Erythroblast (primary cell): ENCODE measurements at regions not wholly inside any gene's neighbourhood (a gene's known extent, or its start where the extent isn't known, plus 50 kb on each side); places are given as distances from the start of the nearest gene placed in this dataset.

Experiments
- DNase-seq, 2 experiments: peaks; one replicate each; lab custom pipeline; 2025; lab: John Stamatoyannopoulos, UW
- GATA1 ChIP-seq: IDR thresholded peaks from 2 replicates; pipeline ENCODE4 v1.6.1; 2011; ENCODE audit warnings: low read depth, mild to moderate bottlenecking, control low read depth, low read length, moderate library complexity
- POLR2A ChIP-seq: IDR thresholded peaks from 2 replicates; pipeline ENCODE4 v1.6.1; 2011; ENCODE audit warnings: mild to moderate bottlenecking, low read length

DNA sequence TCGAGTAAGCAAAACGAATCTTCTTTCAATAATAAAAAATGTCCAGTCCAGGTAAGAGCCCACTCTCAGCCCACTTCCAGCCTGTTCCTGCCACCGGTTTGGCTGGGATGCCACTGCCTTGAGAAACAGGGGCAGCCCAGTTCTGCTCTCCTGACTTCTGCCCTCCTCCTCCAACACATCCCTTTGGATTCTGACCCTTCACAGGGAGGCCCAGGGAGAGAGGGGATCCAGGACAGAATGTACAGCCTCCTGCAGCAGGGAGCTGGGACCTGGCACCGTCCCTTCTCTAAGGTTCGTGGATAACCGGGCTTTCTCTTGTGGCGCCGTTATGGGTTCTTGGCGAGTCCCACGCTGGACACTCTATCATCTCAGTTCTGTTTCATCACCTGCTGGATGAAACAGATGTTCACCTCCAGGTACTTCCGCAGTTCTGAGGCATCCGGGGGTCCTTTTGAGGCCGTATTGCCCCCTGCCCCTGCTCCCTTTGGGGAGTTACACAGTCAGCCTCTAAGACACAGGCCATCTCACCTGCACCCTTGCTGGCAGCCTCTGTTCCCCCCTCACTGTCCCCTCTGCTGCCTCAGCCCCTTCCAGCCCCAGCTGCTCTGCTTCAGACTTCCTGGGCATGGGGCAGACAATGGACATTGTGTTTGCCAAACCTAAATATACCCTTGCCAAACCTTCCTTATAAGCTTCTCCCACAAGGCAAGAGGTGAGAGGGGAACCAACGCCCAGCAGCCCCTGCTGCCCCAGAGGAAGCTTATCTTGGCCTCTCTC is 203.8 kb upstream of the ZMIZ1 start:
- TF ChIP-seq POLR2A (no peak), GATA1 (no peak)
- no peak for DNase-seq

DNA sequence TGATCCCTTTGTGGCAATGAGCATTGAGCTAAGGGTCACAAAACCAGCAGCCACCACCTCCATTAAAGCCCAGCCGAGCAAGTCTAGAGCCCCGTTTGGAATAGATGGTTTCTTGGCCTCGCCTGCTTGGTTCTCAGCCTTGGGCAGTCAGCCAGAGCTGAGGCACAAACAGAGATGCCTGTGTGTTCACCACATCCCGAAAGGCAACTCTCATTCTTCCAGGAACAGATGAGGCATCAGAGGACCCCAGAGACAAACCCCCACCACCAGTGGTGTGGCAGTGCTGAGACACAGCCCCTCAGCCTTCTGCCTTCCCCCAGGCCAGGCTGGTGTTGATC is 203.3 kb upstream of the ZMIZ1 start:
- no peak for DNase-seq

DNA sequence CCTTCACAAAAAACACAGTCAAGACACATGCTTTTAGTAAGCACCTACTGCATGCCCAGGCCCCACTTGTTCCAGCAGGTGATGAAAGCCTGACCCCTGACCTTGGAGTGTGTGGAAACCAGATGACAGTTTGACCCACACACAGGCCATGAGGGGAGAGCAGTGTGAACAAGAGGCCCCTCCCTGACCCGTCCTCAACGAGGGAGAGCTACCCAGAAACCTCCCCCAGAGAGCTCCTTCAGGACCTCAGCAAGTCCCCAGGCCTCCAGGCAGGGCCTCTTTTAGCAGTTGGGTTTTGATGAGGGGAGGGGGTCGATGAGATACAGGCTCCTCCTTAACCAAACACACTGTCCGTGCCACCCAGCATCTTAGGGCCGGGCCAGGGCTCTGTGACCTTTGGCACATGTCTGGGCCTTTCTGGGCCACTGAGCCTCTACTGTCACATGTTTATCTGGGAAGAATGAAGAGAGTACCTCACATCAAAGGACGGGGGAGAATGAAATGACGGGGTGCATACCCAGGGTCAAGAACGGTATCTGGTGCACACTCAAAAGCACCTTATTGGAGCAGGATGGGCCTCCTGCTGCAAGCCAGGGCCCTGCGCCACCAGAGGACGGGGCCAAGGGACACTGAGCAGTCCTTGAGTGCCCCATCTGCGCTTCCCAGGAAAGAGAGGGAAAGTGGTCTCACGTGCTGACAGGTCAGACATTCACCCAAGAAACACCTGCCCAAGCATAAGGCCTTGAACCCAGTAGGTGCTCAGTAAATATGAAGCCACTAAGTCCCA is 202.6 kb upstream of the ZMIZ1 start:
- TF ChIP-seq GATA1 (no peak), POLR2A (no peak)

More for the DNA sequence above, 203.3 kb upstream of the ZMIZ1 start:
- no peak for TF ChIP-seq GATA1
- no peak for TF ChIP-seq POLR2A

DNA sequence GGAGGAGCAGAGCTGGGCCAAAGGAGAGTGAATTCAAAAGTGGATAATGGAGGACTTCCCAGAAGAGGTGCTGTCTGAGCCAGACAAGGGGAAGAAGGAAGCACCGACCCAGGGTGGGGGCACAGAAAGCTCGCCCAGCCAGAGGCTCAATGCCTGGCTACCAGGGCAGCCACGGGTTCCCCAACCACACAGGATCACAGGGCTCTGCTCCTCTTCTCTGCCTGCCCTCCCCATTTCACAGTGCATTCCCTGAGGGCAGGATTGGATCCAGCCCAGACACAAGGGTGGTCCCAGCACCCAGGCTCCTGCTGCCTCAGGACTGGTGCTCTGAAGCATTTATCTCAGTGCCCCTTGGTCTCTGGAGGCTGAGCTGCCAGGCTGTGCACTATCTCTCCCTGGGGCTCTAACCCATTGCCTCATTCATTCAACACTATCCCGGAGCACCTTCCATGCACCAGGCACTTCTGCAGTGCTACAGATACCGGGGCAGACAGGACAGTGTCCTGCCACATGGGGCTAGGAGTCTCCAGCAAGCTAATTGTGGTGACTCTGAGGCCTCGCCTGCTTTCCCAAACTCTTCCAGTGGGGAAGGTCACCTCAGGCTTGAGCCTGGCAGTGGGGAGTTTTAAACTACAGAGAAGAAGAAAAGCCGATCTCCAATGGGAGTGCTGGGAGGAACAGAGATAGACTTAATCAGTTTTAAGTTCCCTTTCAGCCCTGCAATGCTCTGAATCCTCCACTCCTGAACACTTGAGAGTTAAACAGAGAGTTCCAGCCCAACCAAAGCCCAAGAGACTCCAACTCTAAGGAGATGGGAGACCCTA is 201.8 kb upstream of the ZMIZ1 start:
- no peak for DNase-seq
- TF ChIP-seq GATA1 (no peak), POLR2A (no peak)

More for the DNA sequence above, 202.6 kb upstream of the ZMIZ1 start:
- DNase-seq: no peak

DNA sequence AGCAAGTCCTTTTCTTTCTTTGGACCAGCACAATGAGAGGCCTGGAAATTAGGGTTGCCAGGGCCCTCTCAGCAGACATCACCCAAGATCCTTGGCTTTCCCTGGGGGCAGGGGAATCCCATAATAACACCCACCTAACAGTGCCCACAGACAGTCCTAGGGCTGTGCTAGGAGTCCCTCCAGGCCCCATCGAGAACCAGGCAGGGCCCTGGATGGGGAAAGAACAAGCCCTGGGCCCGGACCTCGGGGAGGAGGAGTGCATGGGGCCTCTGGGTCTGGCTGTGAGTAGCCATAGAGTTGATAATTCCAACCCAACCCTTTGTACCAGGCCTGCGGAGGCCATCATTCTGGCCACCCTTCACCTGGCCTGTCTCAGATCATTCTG is 201.2 kb upstream of the ZMIZ1 start:
- no peak for DNase-seq
- no peak for TF ChIP-seq GATA1
- TF ChIP-seq POLR2A: no peak

DNA sequence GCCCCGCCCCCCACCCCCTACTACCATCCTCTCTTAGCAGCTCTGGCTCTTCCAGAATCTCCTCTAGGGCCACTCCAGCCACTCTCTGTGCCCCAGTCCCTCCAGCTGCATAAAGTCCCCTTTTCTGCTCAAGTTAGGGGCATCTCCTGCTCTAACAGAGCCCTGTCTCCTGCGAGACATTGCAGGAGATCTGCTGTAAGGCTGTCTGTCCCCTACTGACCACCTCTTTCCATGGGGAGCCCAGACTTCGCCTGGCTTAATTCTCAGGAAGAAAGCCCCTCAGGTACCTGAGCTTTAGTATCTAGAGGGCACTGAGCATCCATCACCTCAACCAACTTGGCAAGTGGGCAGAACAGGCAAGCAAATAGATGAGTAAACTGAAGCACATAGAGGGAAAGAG is 200.7 kb upstream of the ZMIZ1 start:
- no peak for DNase-seq
- TF ChIP-seq GATA1: no peak
- TF ChIP-seq POLR2A: no peak

DNA sequence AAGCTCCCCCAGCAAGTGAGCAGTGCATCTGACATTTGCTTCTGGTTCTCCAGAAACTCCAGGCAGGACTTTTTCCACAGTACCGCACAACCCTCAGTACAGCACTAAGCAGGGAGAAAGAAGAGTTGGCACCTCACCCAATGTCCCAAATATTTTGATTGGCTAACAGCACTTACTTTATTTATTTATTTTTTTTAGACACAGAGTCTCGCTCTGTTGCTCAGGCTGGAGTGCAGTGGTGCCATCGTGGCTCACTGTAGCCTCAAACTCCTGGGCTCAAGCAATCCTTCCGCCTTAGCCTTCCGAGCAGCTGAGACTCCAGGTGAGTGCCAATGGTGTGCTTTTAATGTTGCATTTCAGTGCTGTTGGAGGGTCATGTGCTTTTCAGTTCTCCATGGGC is 200.3 kb upstream of the ZMIZ1 start:
- no peak for DNase-seq
- TF ChIP-seq GATA1: no peak
- TF ChIP-seq POLR2A: no peak

DNA sequence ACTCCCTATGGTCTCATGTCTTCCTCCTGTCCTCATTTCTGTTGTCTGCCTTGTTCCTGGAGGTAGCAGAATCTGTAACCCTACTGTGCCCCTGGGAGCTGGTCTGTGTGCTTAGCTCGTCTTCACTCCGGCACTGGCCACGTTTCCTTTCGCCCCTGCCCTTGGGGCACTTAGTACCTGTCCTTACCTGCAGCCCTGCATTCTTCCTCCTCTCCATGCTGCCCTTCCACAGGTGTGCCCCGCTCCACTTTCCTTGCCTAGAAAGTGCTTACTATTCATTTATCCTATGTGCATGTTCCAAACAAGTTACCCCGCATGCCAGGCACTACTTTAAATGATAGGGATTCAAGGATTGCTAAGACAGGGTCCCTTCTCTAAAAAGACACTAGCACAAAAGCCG is 199.9 kb upstream of the ZMIZ1 start:
- DNase-seq: no peak
- no peak for TF ChIP-seq GATA1
- TF ChIP-seq POLR2A: no peak

DNA sequence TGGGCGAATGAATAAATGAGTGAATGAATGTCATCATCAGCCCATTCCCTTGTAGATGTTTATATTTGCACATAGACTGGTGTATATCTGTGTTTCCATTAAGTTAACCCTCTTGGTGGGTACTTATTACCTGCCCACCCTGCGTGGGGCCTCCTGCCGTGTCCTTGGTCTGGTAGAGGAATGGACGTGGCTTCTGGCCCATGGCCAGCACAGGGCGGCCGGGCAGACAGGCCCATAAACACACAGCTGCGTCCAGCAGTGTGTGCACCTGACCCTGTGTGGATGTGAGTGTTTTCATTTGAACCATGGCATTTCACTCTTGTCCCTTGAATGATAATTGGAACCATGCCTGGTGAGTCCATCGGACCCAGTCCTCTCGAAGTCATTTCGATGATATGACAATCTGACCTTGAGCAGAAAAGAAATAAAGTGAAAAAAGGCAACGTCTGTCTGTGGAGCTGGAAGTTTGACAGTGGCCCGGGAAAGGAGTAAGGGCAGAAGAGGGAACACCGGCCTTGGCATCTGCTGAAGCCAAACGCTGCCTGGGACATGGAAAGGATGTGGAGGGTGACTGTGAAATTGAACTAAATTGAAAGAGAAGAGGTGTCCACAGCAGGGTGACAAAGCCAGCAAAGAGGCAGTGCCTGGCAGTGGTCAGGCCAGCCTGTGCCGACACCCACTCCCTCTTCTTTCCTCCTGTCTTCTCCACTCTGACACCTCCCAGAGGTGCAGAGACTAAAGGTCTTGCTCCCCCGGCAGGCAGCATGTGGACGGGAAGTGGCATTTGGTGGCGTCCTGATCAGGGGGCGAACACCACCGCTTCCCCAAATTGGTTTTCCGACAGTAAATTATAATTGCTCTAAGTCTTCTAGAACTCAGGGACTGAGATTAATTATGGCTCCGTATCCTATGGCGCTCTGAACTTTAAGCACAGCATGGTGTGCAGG is 199.0 kb upstream of the ZMIZ1 start:
- no peak for DNase-seq
- TF ChIP-seq GATA1 (no peak), POLR2A (no peak)

DNA sequence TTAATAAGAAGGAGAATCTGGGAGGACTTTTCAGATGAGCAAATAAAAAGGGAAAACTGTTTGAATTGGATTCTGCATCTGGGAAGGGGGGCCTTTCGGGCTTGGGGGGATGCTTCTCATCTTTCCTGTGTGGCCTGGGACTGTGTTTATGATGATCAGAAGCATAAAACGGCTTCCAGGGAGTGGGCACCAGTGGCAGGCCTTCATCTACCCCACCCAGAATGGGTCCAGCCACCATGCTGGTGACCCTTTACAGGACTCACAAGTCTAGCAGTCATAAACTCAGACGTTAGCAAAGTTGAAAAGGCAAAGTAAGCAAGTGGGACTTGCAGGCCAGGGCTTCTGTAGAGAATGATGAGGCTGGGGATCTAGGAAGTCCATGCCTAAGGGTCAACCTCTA is 198.3 kb upstream of the ZMIZ1 start:
- DNase-seq: no peak
- TF ChIP-seq POLR2A (no peak), GATA1 (no peak)

DNA sequence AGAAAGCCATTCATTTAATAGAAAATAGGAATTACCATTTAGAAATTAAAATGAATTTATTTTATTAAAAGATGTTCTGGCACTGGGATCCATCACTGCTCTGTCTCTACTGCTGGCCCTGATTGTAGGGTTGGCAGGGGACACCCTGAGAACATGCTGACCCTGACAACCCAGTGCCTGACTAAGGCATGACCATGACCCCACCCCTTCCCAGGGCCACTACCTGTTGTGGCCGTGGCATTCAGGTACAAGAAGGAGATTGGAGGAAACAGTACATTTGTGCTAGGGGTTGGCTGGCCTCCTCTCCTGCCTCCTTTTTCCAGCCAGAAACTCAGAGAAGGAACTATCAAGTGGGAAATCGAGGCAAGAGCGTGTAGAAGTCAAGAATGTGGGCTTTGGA is 197.0 kb upstream of the ZMIZ1 start:
- no peak for TF ChIP-seq POLR2A
- TF ChIP-seq GATA1: no peak
- DNase-seq: no peak

DNA sequence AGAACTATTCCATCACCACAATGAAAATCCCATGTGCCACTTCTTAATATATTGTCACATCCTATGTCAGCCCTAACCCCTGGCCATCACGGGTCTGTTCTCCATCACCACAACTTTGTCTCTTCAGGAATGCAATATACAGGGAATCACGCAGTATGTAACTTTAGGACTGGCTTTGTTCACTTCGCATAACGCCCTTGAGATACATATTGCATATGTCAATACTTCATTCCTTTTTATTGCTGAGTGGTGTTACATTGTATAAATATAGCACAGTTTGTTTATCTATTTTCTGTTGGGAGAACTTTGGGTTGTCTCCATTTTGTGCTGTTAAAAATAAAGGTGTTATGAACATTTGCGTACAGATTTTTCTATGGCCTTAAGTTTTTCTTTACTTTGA is 195.4 kb upstream of the ZMIZ1 start:
- TF ChIP-seq POLR2A: no peak
- TF ChIP-seq GATA1: no peak
- no peak for DNase-seq

DNA sequence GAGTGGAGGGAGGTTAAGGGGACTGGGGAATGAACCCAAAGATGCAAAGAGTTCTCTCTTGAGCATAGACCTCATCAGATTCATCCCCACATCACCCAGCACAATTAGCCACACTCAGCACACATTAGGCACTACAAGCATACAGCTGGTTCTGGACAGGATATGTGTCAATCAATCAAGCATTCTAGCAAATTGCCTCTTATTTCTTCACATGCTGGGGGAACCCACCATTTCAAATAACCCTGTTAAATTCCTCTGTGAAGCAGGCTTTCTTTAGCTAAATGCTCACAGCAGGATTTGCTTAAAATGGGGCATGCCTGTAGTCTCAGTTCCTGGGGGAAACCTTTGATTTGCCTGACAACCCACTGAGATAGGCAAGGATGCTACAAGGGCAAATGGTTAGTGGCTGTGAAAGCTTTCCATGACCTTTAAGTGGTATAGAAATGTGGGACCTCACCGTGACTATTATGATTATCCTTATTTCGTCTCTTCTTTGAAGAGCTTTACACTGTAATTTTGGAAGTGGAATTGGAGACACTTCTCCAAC is 193.4 kb upstream of the ZMIZ1 start:
- TF ChIP-seq POLR2A (no peak), GATA1 (no peak)
- DNase-seq: no peak

DNA sequence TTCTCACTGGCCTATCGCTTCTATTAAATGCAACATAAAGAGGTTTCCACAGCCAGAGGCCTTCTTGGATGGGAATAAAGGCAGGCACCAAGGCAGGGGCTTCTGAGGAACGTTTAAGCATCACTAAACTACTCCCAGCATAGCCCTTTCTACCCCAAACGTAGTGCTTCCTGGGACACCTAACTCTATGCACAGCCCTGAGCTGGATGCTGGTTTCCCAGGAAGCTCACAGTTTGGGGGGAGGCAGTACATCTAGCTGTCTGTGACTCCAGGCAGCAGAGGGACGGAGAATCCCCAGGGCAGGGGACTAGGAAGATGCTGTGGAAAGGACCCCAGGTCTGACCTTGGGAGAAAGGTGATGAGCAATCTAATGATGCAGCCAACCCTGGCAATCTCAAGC is 192.8 kb upstream of the ZMIZ1 start:
- no peak for TF ChIP-seq GATA1
- TF ChIP-seq POLR2A: no peak
- no peak for DNase-seq
